GM23338 (cell line): ENCODE measurements at regions not wholly inside any gene's neighbourhood (a gene's known extent, or its start where the extent isn't known, plus 50 kb on each side); places are given as distances from the start of the nearest gene placed in this dataset.

Source experiments
- ATAC-seq: fragments of 200-7000 bp; cut with Tn5 transposase; 3 replicates; pipeline ENCODE4 v1.9.1; 2020
- DNase-seq: peaks from one replicate; pipeline ENCODE4 v3.0.0-alpha.2; 2015; ENCODE audit warnings: low spot score
- H2AFZ ChIP-seq: fragments of 200-600 bp; sonication (generic); 2 replicates; pipeline ENCODE4 v1.8.0; 2016; ENCODE audit warnings: antibody characterized with exemption, mild to moderate bottlenecking, moderate library complexity
- H3F3A ChIP-seq: fragments of 200-600 bp; sonication (generic); replicated peaks from 2 replicates; pipeline ENCODE4 v1.8.0; 2017; ENCODE audit warnings: antibody characterized with exemption, mixed run types, low read depth
- H3K27ac ChIP-seq: fragments of 200-600 bp; sonication (generic); 2 replicates; pipeline ENCODE4 v1.6.1; 2016; ENCODE audit warnings: low read depth
- H3K27me3 ChIP-seq: fragments of 200-600 bp; sonication (generic); 2 replicates; pipeline ENCODE4 v1.8.0; 2016; ENCODE audit warnings: mild to moderate bottlenecking, mixed run types, moderate library complexity; ENCODE audit not compliant: insufficient read depth
- H3K36me3 ChIP-seq: fragments of 200-600 bp; sonication (generic); 2 replicates; pipeline ENCODE4 v1.8.0; 2016; ENCODE audit warnings: mild to moderate bottlenecking; ENCODE audit not compliant: insufficient read depth
- H3K4me1 ChIP-seq: fragments of 200-600 bp; sonication (generic); 2 replicates; pipeline ENCODE4 v1.8.0; 2016; ENCODE audit warnings: mild to moderate bottlenecking, moderate library complexity; ENCODE audit not compliant: insufficient read depth
- H3K4me2 ChIP-seq: fragments of 200-600 bp; sonication (generic); 2 replicates; pipeline ENCODE4 v1.7.1; 2017; ENCODE audit warnings: mixed run types
- H3K4me3 ChIP-seq: fragments of 200-600 bp; sonication (generic); 2 replicates; pipeline ENCODE4 v1.6.1; 2016; ENCODE audit warnings: mixed run types
- H3K79me2 ChIP-seq: fragments of 200-600 bp; sonication (generic); replicated peaks from 2 replicates; pipeline ENCODE4 v1.8.0; 2017; ENCODE audit warnings: mild to moderate bottlenecking; ENCODE audit not compliant: insufficient read depth
- H3K9me2 ChIP-seq: fragments of 200-600 bp; sonication (generic); 2 replicates; pipeline ENCODE4 v1.8.0; 2017; ENCODE audit not compliant: insufficient read depth
- H4K20me1 ChIP-seq: fragments of 200-600 bp; sonication (generic); replicated peaks from 2 replicates; pipeline ENCODE4 v1.8.0; 2017; ENCODE audit warnings: mild to moderate bottlenecking; ENCODE audit not compliant: insufficient read depth
- H3K27ac Mint-ChIP-seq: 2 replicates; pipeline ENCODE4 v1.8.0; 2020; ENCODE audit warnings: inconsistent platforms, mild to moderate bottlenecking, moderate library complexity, mixed read lengths
- H3K27me3 Mint-ChIP-seq: 3 replicates; pipeline ENCODE4 v1.8.0; 2022; ENCODE audit warnings: low read depth, mild to moderate bottlenecking, moderate library complexity, mixed read lengths, inconsistent platforms; ENCODE audit not compliant: insufficient read depth, poor library complexity
- H3K36me3 Mint-ChIP-seq: 3 replicates; pipeline ENCODE4 v1.8.0; 2021; ENCODE audit warnings: low read depth, mild to moderate bottlenecking, inconsistent platforms, moderate library complexity, mixed read lengths
- H3K4me1 Mint-ChIP-seq: 3 replicates; pipeline ENCODE4 v1.8.0; 2020; ENCODE audit warnings: mild to moderate bottlenecking, inconsistent platforms, mixed read lengths
- H3K4me3 Mint-ChIP-seq: 3 replicates; pipeline ENCODE4 v1.8.0; 2021; ENCODE audit warnings: moderate library complexity, mild to moderate bottlenecking, inconsistent platforms, mixed read lengths
- H3K9me3 Mint-ChIP-seq: 3 replicates; pipeline ENCODE4 v1.8.0; 2020; ENCODE audit warnings: moderate library complexity, mild to moderate bottlenecking, inconsistent platforms, mixed read lengths
- EZH2 ChIP-seq: fragments of 200-600 bp; sonication (generic); IDR thresholded peaks from one replicate; pipeline ENCODE4 v1.8.0; 2017; ENCODE audit warnings: antibody characterized with exemption, mild to moderate bottlenecking, low read depth; ENCODE audit not compliant: unreplicated experiment
- JUNB ChIP-seq: IDR thresholded peaks from one replicate; pipeline ENCODE4 v1.6.1; 2016; ENCODE audit warnings: antibody characterized with exemption; ENCODE audit not compliant: unreplicated experiment
- NANOG ChIP-seq: IDR thresholded peaks from 2 replicates; pipeline ENCODE4 v1.6.1; 2016; ENCODE audit warnings: antibody characterized with exemption, borderline replicate concordance
- POLR2AphosphoS5 ChIP-seq: IDR thresholded peaks from 2 replicates; pipeline ENCODE4 v1.6.1; 2016; ENCODE audit warnings: antibody characterized with exemption, low read depth
- STAT1 ChIP-seq: IDR thresholded peaks from one replicate; pipeline ENCODE4 v1.6.1; 2016; ENCODE audit warnings: antibody characterized with exemption; ENCODE audit not compliant: unreplicated experiment
- TF ChIP-seq, protein P1 (sequence below): IDR thresholded peaks from one replicate; pipeline ENCODE4 v1.6.1; 2018; ENCODE audit warnings: antibody characterized with exemption; ENCODE audit not compliant: unreplicated experiment
- TF ChIP-seq, protein P2 (sequence below): fragments of 250-450 bp; sonication (Bioruptor Pico); IDR thresholded peaks from 2 replicates; pipeline ENCODE4 v1.5.0; 2020; ENCODE audit warnings: mild to moderate bottlenecking, moderate library complexity

DNA sequence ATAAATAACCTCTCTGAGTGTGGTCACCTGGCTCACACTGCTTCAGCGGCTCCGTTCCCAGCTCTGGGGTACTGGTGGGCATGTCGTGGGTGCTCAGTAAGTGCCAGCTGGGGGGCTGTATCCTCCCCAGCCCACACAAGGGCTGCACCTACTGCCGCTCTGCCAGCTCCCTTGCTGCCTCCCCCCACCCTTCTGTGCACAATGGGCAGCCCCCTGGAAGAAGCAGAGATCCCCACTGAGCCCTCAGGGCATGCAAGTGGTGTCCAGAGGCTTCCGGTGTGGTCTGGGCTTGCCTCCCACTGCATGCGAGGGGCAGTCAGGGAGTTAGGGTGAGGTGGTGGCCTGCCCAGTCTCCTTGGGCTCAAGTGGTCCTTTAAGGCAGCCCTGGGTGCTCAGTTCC, 58.3 kb upstream of the TRPM1 start:
- no peak for TF ChIP-seq JUNB
- peak overlapping the region; percentile 43; the same call in 1 of the 2 replicates for H2AFZ ChIP-seq

DNA sequence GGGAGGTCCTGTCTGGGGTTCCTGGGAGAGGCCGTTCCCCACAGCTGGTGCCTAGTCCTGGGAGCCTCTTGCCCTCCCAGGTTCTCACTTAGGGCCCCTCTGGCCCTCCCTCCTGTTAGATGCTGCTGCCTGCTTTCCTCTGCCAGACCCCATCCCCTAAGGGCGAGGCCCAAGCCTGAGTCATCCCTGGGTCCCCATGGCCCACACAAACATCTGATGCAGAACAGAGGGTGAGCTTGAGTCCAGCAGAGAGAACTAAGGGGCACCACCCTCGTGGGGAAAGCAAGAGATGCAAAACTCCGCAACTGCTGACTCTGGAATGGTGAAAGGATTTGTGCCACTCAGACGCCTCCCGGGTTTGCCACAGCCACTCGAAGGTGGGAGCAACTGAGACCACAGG, 58.8 kb upstream of the TRPM1 start:
- no peak for ATAC-seq
- Histone ChIP-seq H3K27ac (no peak overlapping the region), H3K79me2 (no peaks in the 10 kb centered on the region), H4K20me1 (no peaks in the 10 kb centered on the region), H3K4me3 (no peak overlapping the region), H3K9me2 (no peaks in the 10 kb centered on the region), H3K27me3 (no peaks in the 10 kb centered on the region), H3F3A (no peaks in the 10 kb centered on the region), H2AFZ (peak overlapping the region; percentile 43; the same call in 1 of the 2 replicates), H3K4me1 (peaks cover 17% of the 10 kb centered on the region; the same call in 1 of the 2 replicates), H3K36me3 (peaks cover 6% of the 10 kb centered on the region; the same call in 1 of the 2 replicates), H3K4me2 (no peak overlapping the region)
- Mint-ChIP-seq H3K9me3 (peaks cover 7% of the 10 kb centered on the region; the same call in 2 of the 3 replicates), H3K27ac (no peak overlapping the region), H3K4me1 (peaks cover 19% of the 10 kb centered on the region), H3K4me3 (no peak overlapping the region), H3K36me3 (peaks cover 9% of the 10 kb centered on the region; the same call in 1 of the 3 replicates), H3K27me3 (peaks cover 10% of the 10 kb centered on the region)
- no peak for DNase-seq
- TF ChIP-seq, protein P1, sequence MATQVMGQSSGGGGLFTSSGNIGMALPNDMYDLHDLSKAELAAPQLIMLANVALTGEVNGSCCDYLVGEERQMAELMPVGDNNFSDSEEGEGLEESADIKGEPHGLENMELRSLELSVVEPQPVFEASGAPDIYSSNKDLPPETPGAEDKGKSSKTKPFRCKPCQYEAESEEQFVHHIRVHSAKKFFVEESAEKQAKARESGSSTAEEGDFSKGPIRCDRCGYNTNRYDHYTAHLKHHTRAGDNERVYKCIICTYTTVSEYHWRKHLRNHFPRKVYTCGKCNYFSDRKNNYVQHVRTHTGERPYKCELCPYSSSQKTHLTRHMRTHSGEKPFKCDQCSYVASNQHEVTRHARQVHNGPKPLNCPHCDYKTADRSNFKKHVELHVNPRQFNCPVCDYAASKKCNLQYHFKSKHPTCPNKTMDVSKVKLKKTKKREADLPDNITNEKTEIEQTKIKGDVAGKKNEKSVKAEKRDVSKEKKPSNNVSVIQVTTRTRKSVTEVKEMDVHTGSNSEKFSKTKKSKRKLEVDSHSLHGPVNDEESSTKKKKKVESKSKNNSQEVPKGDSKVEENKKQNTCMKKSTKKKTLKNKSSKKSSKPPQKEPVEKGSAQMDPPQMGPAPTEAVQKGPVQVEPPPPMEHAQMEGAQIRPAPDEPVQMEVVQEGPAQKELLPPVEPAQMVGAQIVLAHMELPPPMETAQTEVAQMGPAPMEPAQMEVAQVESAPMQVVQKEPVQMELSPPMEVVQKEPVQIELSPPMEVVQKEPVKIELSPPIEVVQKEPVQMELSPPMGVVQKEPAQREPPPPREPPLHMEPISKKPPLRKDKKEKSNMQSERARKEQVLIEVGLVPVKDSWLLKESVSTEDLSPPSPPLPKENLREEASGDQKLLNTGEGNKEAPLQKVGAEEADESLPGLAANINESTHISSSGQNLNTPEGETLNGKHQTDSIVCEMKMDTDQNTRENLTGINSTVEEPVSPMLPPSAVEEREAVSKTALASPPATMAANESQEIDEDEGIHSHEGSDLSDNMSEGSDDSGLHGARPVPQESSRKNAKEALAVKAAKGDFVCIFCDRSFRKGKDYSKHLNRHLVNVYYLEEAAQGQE: no peak
- TF ChIP-seq NANOG (no peak), EZH2 (no peak), STAT1 (no peak), POLR2AphosphoS5 (no peak)
- TF ChIP-seq, protein P2, sequence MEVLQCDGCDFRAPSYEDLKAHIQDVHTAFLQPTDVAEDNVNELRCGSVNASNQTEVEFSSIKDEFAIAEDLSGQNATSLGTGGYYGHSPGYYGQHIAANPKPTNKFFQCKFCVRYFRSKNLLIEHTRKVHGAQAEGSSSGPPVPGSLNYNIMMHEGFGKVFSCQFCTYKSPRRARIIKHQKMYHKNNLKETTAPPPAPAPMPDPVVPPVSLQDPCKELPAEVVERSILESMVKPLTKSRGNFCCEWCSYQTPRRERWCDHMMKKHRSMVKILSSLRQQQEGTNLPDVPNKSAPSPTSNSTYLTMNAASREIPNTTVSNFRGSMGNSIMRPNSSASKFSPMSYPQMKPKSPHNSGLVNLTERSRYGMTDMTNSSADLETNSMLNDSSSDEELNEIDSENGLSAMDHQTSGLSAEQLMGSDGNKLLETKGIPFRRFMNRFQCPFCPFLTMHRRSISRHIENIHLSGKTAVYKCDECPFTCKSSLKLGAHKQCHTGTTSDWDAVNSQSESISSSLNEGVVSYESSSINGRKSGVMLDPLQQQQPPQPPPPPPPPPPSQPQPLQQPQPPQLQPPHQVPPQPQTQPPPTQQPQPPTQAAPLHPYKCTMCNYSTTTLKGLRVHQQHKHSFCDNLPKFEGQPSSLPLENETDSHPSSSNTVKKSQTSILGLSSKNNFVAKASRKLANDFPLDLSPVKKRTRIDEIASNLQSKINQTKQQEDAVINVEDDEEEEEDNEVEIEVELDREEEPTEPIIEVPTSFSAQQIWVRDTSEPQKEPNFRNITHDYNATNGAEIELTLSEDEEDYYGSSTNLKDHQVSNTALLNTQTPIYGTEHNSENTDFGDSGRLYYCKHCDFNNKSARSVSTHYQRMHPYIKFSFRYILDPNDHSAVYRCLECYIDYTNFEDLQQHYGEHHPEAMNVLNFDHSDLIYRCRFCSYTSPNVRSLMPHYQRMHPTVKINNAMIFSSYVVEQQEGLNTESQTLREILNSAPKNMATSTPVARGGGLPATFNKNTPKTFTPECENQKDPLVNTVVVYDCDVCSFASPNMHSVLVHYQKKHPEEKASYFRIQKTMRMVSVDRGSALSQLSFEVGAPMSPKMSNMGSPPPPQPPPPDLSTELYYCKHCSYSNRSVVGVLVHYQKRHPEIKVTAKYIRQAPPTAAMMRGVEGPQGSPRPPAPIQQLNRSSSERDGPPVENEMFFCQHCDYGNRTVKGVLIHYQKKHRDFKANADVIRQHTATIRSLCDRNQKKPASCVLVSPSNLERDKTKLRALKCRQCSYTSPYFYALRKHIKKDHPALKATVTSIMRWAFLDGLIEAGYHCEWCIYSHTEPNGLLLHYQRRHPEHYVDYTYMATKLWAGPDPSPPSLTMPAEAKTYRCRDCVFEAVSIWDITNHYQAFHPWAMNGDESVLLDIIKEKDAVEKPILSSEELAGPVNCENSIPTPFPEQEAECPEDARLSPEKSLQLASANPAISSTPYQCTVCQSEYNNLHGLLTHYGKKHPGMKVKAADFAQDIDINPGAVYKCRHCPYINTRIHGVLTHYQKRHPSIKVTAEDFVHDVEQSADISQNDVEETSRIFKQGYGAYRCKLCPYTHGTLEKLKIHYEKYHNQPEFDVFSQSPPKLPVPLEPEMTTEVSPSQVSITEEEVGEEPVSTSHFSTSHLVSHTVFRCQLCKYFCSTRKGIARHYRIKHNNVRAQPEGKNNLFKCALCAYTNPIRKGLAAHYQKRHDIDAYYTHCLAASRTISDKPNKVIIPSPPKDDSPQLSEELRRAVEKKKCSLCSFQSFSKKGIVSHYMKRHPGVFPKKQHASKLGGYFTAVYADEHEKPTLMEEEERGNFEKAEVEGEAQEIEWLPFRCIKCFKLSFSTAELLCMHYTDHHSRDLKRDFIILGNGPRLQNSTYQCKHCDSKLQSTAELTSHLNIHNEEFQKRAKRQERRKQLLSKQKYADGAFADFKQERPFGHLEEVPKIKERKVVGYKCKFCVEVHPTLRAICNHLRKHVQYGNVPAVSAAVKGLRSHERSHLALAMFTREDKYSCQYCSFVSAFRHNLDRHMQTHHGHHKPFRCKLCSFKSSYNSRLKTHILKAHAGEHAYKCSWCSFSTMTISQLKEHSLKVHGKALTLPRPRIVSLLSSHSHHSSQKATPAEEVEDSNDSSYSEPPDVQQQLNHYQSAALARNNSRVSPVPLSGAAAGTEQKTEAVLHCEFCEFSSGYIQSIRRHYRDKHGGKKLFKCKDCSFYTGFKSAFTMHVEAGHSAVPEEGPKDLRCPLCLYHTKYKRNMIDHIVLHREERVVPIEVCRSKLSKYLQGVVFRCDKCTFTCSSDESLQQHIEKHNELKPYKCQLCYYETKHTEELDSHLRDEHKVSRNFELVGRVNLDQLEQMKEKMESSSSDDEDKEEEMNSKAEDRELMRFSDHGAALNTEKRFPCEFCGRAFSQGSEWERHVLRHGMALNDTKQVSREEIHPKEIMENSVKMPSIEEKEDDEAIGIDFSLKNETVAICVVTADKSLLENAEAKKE: no peak

More for the DNA sequence above, 58.3 kb upstream of the TRPM1 start:
- Mint-ChIP-seq H3K4me1 (peaks cover 23% of the 10 kb centered on the region), H3K36me3 (peaks cover 9% of the 10 kb centered on the region; the same call in 1 of the 3 replicates), H3K4me3 (no peak overlapping the region), H3K27me3 (peaks cover 10% of the 10 kb centered on the region), H3K9me3 (peaks cover 7% of the 10 kb centered on the region; the same call in 2 of the 3 replicates), H3K27ac (no peak overlapping the region)
- Histone ChIP-seq H3K27me3 (no peaks in the 10 kb centered on the region), H3K79me2 (no peaks in the 10 kb centered on the region), H3K36me3 (peaks cover 6% of the 10 kb centered on the region; the same call in 1 of the 2 replicates), H3K27ac (no peak overlapping the region), H3K9me2 (no peaks in the 10 kb centered on the region), H4K20me1 (no peaks in the 10 kb centered on the region), H3K4me2 (no peak overlapping the region), H3K4me3 (no peak overlapping the region), H3F3A (no peaks in the 10 kb centered on the region), H3K4me1 (peaks cover 22% of the 10 kb centered on the region; the same call in 1 of the 2 replicates)
- ATAC-seq: no peak
- no peak for DNase-seq
